Mesothelial cell of epicardium (in vitro differentiated cells): ENCODE measurements at regions not wholly inside any gene's neighbourhood (a gene's known extent, or its start where the extent isn't known, plus 50 kb on each side); places are given as distances from the start of the nearest gene placed in this dataset.
"Not testable (repeated sequence)": the region's sequence is repeated elsewhere in the genome, so short reads cannot be mapped to it uniquely, and the experiment has no call there.

ENCODE experiments used
- DNase-seq, 2 experiments: peaks; one replicate each; pipeline ENCODE4 v3.0.0; 2021; ENCODE audit warnings: low spot score in 2 of 2; ENCODE audit not compliant: unreplicated experiment in 2 of 2
- H3K27ac Mint-ChIP-seq: 2 replicates; pipeline ENCODE4 v1.8.0; 2021; ENCODE audit warnings: mixed read lengths
- H3K27me3 Mint-ChIP-seq: 2 replicates; pipeline ENCODE4 v1.8.0; 2021; ENCODE audit warnings: low read depth, mixed read lengths
- H3K36me3 Mint-ChIP-seq: 2 replicates; pipeline ENCODE4 v1.8.0; 2021; ENCODE audit warnings: mixed read lengths
- H3K4me1 Mint-ChIP-seq: 2 replicates; pipeline ENCODE4 v1.8.0; 2021; ENCODE audit warnings: mixed read lengths
- H3K4me3 Mint-ChIP-seq: 2 replicates; pipeline ENCODE4 v1.8.0; 2021; ENCODE audit warnings: mild to moderate bottlenecking, moderate library complexity, mixed read lengths
- H3K9me3 Mint-ChIP-seq: 2 replicates; pipeline ENCODE4 v1.8.0; 2021; ENCODE audit warnings: mixed read lengths
- TF ChIP-seq, protein P1 (sequence below): fragments of 200-600 bp; sonication (generic); IDR thresholded peaks from one replicate; pipeline ENCODE4 v1.5.0; 2021; ENCODE audit warnings: antibody characterized with exemption; ENCODE audit not compliant: unreplicated experiment

DNA sequence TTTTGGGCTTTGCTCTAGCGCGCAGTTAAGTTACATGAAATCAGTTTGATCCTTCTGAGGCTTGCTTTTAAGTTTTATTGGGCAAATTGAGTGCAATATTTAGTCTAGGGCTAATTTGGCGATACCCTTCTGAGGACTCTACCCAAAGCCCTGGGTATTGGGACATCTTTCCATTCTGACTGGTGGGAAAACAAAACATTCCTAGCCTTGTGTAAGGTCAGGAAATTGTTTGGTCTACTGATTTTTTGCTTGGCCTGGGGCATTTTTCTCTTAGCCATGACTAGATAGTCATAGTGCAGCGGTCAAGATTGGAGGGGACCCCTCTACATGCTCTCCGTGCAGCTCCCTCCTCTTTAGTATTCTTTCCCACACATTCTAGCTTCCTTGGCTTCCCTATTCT lies 189.6 kb upstream of the PTGFR start:
- H3K4me1 Mint-ChIP-seq = no peaks in the 10 kb centered on the region
- TF ChIP-seq, protein P1, sequence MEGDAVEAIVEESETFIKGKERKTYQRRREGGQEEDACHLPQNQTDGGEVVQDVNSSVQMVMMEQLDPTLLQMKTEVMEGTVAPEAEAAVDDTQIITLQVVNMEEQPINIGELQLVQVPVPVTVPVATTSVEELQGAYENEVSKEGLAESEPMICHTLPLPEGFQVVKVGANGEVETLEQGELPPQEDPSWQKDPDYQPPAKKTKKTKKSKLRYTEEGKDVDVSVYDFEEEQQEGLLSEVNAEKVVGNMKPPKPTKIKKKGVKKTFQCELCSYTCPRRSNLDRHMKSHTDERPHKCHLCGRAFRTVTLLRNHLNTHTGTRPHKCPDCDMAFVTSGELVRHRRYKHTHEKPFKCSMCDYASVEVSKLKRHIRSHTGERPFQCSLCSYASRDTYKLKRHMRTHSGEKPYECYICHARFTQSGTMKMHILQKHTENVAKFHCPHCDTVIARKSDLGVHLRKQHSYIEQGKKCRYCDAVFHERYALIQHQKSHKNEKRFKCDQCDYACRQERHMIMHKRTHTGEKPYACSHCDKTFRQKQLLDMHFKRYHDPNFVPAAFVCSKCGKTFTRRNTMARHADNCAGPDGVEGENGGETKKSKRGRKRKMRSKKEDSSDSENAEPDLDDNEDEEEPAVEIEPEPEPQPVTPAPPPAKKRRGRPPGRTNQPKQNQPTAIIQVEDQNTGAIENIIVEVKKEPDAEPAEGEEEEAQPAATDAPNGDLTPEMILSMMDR = no peak
- no peak overlapping the region for H3K4me3 Mint-ChIP-seq
- H3K27me3 Mint-ChIP-seq = peaks cover 6% of the 10 kb centered on the region
- no peaks in the 10 kb centered on the region for H3K9me3 Mint-ChIP-seq
- no peaks in the 10 kb centered on the region for H3K36me3 Mint-ChIP-seq
- DNase-seq = no peak
- no peak overlapping the region for H3K27ac Mint-ChIP-seq

DNA sequence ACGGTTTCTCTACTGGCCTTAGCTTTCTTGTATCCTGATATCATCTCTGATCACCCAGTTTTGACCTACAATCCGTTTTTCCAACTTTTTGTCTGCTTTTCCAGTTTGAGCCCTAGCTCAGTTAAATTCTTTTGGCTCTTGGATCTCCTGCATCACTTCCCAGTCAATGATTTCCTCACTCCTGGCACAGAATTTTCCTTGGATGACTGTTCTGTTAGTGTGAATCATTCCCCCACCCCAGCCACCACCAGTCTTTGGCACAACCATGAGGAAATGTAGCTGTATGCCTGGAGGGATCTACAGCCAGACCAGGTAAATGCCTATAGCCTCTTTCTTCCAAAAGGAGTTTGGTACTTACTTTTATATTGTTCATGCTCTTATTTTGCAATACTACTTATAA lies 187.2 kb upstream of the PTGFR start:
- no peak for DNase-seq
- no peaks in the 10 kb centered on the region for H3K4me1 Mint-ChIP-seq
- no peaks in the 10 kb centered on the region for H3K36me3 Mint-ChIP-seq
- TF ChIP-seq, protein P1 = no peak
- peaks cover 2% of the 10 kb centered on the region for H3K27me3 Mint-ChIP-seq
- H3K4me3 Mint-ChIP-seq = no peak overlapping the region
- no peaks in the 10 kb centered on the region for H3K9me3 Mint-ChIP-seq
- H3K27ac Mint-ChIP-seq = no peak overlapping the region

DNA sequence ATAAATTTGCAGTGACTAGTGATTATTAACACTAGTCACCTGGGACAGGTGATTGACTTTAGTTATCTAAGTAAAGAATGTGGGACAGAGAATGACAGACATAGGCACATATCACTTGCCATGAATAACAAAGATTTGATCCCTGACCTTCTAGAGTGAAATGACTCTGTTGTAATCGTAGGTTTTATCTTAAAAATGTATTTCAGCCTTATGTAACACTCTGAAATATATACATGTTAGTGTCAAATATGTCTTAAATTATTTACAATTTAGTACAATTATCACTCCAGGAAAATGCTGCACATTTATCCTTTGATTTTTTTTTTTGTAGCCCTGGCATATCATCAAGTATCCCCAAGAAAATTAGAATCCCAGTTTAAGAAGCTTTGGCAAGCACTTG lies 186.4 kb upstream of the PTGFR start:
- no peak overlapping the region for H3K4me3 Mint-ChIP-seq
- no peaks in the 10 kb centered on the region for H3K9me3 Mint-ChIP-seq
- DNase-seq = no peak
- no peak overlapping the region for H3K27ac Mint-ChIP-seq
- TF ChIP-seq, protein P1 = no peak
- no peaks in the 10 kb centered on the region for H3K4me1 Mint-ChIP-seq
- peaks cover 2% of the 10 kb centered on the region for H3K27me3 Mint-ChIP-seq
- H3K36me3 Mint-ChIP-seq = no peaks in the 10 kb centered on the region

DNA sequence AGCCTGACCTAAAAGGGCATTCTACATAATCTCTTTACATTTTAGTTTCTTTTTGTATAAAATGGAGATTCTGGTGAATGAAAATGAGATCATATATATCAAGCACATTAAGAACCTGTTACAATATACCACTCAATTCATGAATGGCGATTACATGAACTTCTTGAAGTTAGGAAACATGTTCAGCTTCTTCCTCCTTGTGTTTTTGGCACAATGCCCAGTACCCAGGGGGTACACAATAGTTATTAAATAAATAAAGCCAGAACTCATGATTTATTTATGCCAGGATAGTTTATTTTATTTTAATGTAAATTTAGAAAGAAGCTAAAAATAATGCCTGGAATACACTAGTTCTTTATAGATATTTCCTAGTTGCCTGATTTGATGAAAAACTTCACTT lies 186.0 kb upstream of the PTGFR start:
- Mint-ChIP-seq H3K27me3 (peaks cover 2% of the 10 kb centered on the region), H3K4me1 (no peaks in the 10 kb centered on the region), H3K9me3 (no peaks in the 10 kb centered on the region), H3K27ac (no peak overlapping the region), H3K36me3 (no peaks in the 10 kb centered on the region), H3K4me3 (no peak overlapping the region)
- no peak for DNase-seq
- TF ChIP-seq, protein P1 = no peak

DNA sequence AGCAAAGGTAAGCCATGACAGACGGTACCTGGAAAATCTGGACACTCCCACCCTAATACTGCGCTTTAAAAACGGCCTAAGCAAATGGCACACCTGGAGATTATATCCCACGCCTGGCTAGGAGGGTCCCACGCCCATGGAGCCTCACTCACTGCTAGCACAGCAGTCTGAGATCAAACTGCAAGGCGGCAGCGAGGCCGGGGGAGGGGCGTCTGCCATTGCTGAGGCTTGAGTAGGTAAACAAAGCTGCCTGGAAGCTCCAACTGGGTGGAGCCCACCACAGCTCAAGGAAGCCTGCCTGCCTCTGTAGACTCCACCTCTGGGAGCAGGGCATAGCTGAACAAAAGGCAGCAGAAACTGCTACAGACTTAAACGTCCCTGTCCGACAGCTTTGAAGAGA lies 180.5 kb upstream of the PTGFR start:
- Mint-ChIP-seq H3K27me3 (peaks cover 13% of the 10 kb centered on the region), H3K9me3 (peaks cover 11% of the 10 kb centered on the region)
- not testable (repeated sequence) for DNase-seq, H3K36me3 Mint-ChIP-seq, H3K4me3 Mint-ChIP-seq, H3K27ac Mint-ChIP-seq, H3K4me1 Mint-ChIP-seq

DNA sequence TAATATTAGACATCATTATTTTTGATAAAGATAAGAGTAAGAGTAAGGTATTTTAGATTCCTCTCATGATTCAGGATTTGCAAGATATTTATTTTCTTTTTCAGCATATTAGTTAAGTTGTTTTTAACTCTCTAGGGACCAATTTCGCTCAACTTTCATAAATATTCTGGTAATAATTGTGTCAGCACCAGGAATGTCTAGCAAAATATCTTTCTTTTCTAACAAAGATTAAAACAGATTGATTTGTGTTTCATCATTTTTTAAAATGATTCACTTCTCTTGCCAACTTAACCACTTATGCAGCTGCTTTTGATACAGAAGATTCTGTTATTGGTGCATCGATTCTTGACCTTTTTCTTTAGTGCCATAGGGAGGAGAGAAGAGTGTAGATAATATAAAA lies 172.8 kb upstream of the PTGFR start:
- Mint-ChIP-seq H3K27ac (no peak overlapping the region), H3K4me3 (no peak overlapping the region), H3K36me3 (no peaks in the 10 kb centered on the region), H3K9me3 (peaks cover under 1% of the 10 kb centered on the region), H3K27me3 (peaks cover 13% of the 10 kb centered on the region), H3K4me1 (no peaks in the 10 kb centered on the region)
- TF ChIP-seq, protein P1 = no peak
- DNase-seq = no peak
